NCI-H446 treated with DMSO at 0.1 percent for 48 hours (cell line): ENCODE measurements at regions not wholly inside any gene's neighbourhood (a gene's known extent, or its start where the extent isn't known, plus 50 kb on each side); places are given as distances from the start of the nearest gene placed in this dataset.

Experiments
- DNase-seq: peaks from one replicate; lab custom pipeline; 2025; lab: John Stamatoyannopoulos, UW

- DNase-seq = no peak
These were observed 255.3 kb upstream of the SLITRK3 start for GRCh38 chr3:165451371-165452070.

GRCh38 chr3:165446555-165446954 lies 250.4 kb upstream of the SLITRK3 start:
- no peak for DNase-seq

GRCh38 chr3:165444745-165445144 lies 248.6 kb upstream of the SLITRK3 start:
- DNase-seq = no peak

- DNase-seq = no peak
These were observed 247.5 kb upstream of the SLITRK3 start for GRCh38 chr3:165443664-165444063.

- no peak for DNase-seq
These were observed 245.9 kb upstream of the SLITRK3 start for GRCh38 chr3:165442061-165442460.

GRCh38 chr3:165440380-165440779 lies 244.2 kb upstream of the SLITRK3 start:
- no peak for DNase-seq

GRCh38 chr3:165439765-165440164 lies 243.6 kb upstream of the SLITRK3 start:
- no peak for DNase-seq

- no peak for DNase-seq
These were observed 238.3 kb upstream of the SLITRK3 start for GRCh38 chr3:165434516-165434915.

GRCh38 chr3:165406425-165406824 lies 210.2 kb upstream of the SLITRK3 start:
- DNase-seq = no peak

- DNase-seq = no peak
These were observed 208.3 kb upstream of the SLITRK3 start for GRCh38 chr3:165404357-165405027.

- no peak for DNase-seq
These were observed 207.5 kb upstream of the SLITRK3 start for GRCh38 chr3:165403666-165404065.

GRCh38 chr3:165395188-165395587 lies 199.0 kb upstream of the SLITRK3 start:
- no peak for DNase-seq

GRCh38 chr3:165393461-165393860 lies 197.3 kb upstream of the SLITRK3 start:
- no peak for DNase-seq

GRCh38 chr3:165390166-165390565 lies 194.0 kb upstream of the SLITRK3 start:
- DNase-seq = no peak

- DNase-seq = no peak
These were observed 193.5 kb upstream of the SLITRK3 start for GRCh38 chr3:165389653-165390052.

- peak; percentile 57 for DNase-seq
These were observed 192.9 kb upstream of the SLITRK3 start for GRCh38 chr3:165389064-165389463.

- no peak for DNase-seq
These were observed 187.2 kb upstream of the SLITRK3 start for GRCh38 chr3:165383381-165383780.

- no peak for DNase-seq
These were observed 186.5 kb upstream of the SLITRK3 start for GRCh38 chr3:165382672-165383071.

- no peak for DNase-seq
These were observed 182.6 kb upstream of the SLITRK3 start for GRCh38 chr3:165378761-165379160.

- no peak for DNase-seq
These were observed 162.8 kb upstream of the SLITRK3 start for GRCh38 chr3:165359005-165359404.

GRCh38 chr3:165355316-165355715 lies 159.1 kb upstream of the SLITRK3 start:
- DNase-seq = no peak

- DNase-seq = no peak
These were observed 151.3 kb upstream of the SLITRK3 start for GRCh38 chr3:165347526-165347925.

GRCh38 chr3:165346503-165346902 lies 150.3 kb upstream of the SLITRK3 start:
- no peak for DNase-seq

- no peak for DNase-seq
These were observed 147.0 kb upstream of the SLITRK3 start for GRCh38 chr3:165343185-165343584.
